ACHN (cell line): ENCODE measurements at regions not wholly inside any gene's neighbourhood (a gene's known extent, or its start where the extent isn't known, plus 50 kb on each side); places are given as distances from the start of the nearest gene placed in this dataset.
"Not testable (repeated sequence)": the region's sequence is repeated elsewhere in the genome, so short reads cannot be mapped to it uniquely, and the experiment has no call there.

Experiments
- DNase-seq: peaks from one replicate; pipeline ENCODE4 v3.0.0-alpha.2; 2015
- in situ Hi-C: cut with HindIII; loops from 2 replicates; pipeline ENCODE4 v1.10.0; 2017; ENCODE audit warnings: low sequenced_read_pairs, low pct_ligation_motif_present, low pct_unique_long_range_greater_than_20kb

- in situ Hi-C loops: loop anchor here (25.0 kb wide), 1 partner anchor 387 kb away; the partner anchor contains the start of gene NTS
- DNase-seq: not testable (repeated sequence)
Observed at GRCh38 chr12:85475277-85475676, 195.3 kb downstream of the ALX1 start.

- DNase-seq: no peak
- in situ Hi-C loops: loop anchor here (25.0 kb wide), 1 partner anchor 386 kb away; the partner anchor contains the start of gene NTS
Observed at GRCh38 chr12:85476756-85477155, 196.7 kb downstream of the ALX1 start.

GRCh38 chr12:85484387-85484786 lies 204.4 kb downstream of the ALX1 start:
- DNase-seq: no peak
- in situ Hi-C loops: loop anchor here (25.0 kb wide), 1 partner anchor 378 kb away; the partner anchor contains the start of gene NTS

GRCh38 chr12:85489194-85489593 lies 209.2 kb downstream of the ALX1 start:
- in situ Hi-C loops: loop anchor here (25.0 kb wide), 1 partner anchor 373 kb away; the partner anchor contains the start of gene NTS
- no peak for DNase-seq

GRCh38 chr12:85504164-85504563 lies 224.1 kb downstream of the ALX1 start:
- in situ Hi-C loops: no loop called here

GRCh38 chr12:85504624-85505023 lies 224.6 kb downstream of the ALX1 start:
- no peak for DNase-seq
- in situ Hi-C loops: no loop called here

More at GRCh38 chr12:85504164-85504563, 224.1 kb downstream of the ALX1 start:
- no peak for DNase-seq

- in situ Hi-C loops: no loop called here
Observed at GRCh38 chr12:85507456-85507855, 227.4 kb downstream of the ALX1 start.

GRCh38 chr12:85509081-85509856 lies 229.2 kb downstream of the ALX1 start:
- in situ Hi-C loops: no loop called here

More at GRCh38 chr12:85507456-85507855, 227.4 kb downstream of the ALX1 start:
- DNase-seq: no peak

GRCh38 chr12:85509857-85510256 lies 229.8 kb downstream of the ALX1 start:
- in situ Hi-C loops: no loop called here
- no peak for DNase-seq

More at GRCh38 chr12:85509081-85509856, 229.2 kb downstream of the ALX1 start:
- no peak for DNase-seq

GRCh38 chr12:85516039-85516438 lies 236.0 kb downstream of the ALX1 start:
- in situ Hi-C loops: no loop called here
- no peak for DNase-seq

- in situ Hi-C loops: no loop called here
- DNase-seq: no peak
Observed at GRCh38 chr12:85516667-85517325, 236.8 kb downstream of the ALX1 start.

GRCh38 chr12:85519163-85519562 lies 239.1 kb downstream of the ALX1 start:
- DNase-seq: no peak
- in situ Hi-C loops: no loop called here

GRCh38 chr12:85523197-85523596 lies 243.2 kb downstream of the ALX1 start:
- no peak for DNase-seq
- in situ Hi-C loops: no loop called here

- no peak for DNase-seq
- in situ Hi-C loops: no loop called here
Observed at GRCh38 chr12:85527192-85527591, 247.2 kb downstream of the ALX1 start.

- no peak for DNase-seq
- in situ Hi-C loops: no loop called here
Observed at GRCh38 chr12:85529896-85530295, 249.9 kb downstream of the ALX1 start.

GRCh38 chr12:85530456-85530855 lies 250.4 kb downstream of the ALX1 start:
- DNase-seq: no peak
- in situ Hi-C loops: no loop called here

- in situ Hi-C loops: no loop called here
Observed at GRCh38 chr12:85531341-85531740, 251.3 kb downstream of the ALX1 start.

GRCh38 chr12:85549640-85550039 lies 269.6 kb downstream of the ALX1 start:
- DNase-seq: no peak
- in situ Hi-C loops: no loop called here

More at GRCh38 chr12:85531341-85531740, 251.3 kb downstream of the ALX1 start:
- DNase-seq: peak; percentile 25

GRCh38 chr12:85550924-85551323 lies 270.9 kb downstream of the ALX1 start:
- in situ Hi-C loops: no loop called here
- no peak for DNase-seq
